Stimulated activated CD4-positive, alpha-beta T cell treated with anti-CD3 and anti-CD28 coated beads, Interleukin-1b, Interleukin-23, amount 100 ng/mL, for 1 hour (primary cell): ENCODE measurements at regions not wholly inside any gene's neighbourhood (a gene's known extent, or its start where the extent isn't known, plus 50 kb on each side); places are given as distances from the start of the nearest gene placed in this dataset.

Experiments
- DNase-seq, 2 donors: peaks; one replicate each; pipeline ENCODE4 v3.0.0-alpha.2; 2020; ENCODE audit warnings: low read depth in 2 of 2

DNA sequence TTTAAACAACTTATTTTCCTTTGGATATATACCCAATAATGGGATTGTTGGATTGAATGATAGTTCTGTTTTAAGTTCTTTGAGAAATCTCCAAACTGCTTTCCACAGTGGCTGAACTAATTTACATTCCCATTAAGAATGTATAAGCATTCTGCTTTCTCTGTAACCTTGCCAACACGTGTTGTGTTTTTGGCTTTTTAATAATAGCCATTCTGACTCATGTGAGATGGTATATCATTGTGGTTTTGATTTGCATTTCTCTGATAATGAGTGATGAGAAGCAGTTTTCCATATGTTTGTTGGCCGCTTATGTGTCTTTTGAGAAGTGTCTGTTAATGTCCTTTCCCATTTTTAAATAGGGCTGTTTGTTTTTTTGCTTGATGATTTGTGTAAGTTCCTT lies 155.6 kb upstream of the PITX2 start:
- DNase-seq, result no peak

DNA sequence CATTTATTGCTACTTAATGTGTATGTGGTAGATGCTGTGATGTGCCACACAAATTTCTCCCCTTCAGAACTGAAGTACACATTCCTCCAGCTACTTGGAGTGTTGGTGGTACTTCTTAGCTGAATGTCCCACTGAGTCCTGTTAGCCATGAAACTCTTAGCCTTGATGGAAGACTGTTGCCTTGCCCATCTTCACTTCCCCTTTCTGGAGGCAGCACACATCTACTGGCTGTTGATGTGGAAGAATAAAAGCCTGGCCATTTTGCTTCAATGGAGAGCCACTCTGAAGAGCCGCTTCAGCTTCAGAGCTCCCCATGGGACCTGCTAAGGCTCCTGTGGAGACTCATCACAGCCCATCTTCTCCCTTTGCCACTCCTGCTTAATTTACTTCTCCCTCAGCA lies 157.7 kb upstream of the PITX2 start:
- DNase-seq, result no peak

DNA sequence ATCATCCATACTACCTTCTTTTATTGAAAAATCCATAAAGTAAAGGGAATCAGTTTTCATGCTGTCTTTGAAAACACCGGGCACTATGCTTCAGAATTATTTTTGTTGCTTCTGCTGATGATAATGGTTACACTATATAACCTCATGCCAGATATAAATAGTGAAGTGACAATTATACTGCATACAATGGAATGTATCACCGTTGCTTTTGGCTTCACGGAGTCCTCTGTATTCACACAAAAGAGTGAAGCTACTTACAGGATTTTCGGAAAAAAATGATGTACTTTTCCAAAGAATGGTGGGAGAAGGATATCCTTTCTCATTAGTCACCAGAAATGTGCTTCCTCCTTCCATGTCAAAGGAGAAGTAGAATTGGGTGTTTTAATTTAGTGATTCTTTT lies 159.1 kb upstream of the PITX2 start:
- no peak for DNase-seq

- DNase-seq, result no peak
Measured at GRCh38 chr4:110787109-110787508, 164.2 kb upstream of the PITX2 start.

- no peak for DNase-seq
Measured at GRCh38 chr4:110787707-110788106, 164.8 kb upstream of the PITX2 start.

- no peak for DNase-seq
Measured at GRCh38 chr4:110788302-110788701, 165.4 kb upstream of the PITX2 start.

DNA sequence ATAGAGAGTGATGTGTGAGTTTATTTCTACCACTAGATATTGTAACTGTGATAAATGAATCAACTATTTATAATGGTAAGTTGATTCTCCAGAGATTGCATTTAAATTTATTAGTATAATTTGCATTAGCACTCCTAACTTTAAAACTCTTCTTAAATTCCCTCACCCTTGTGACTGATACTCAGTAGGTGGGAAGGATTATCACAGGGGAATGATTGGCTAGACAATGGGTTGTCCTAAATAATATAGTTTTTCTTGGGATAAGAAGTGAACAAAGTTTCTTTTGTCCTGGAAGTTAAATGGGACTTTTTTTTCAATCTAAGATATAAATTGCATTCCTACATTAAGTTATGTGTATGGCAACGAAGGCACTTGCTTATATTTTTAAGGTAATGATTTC lies 169.2 kb upstream of the PITX2 start:
- no peak for DNase-seq

- DNase-seq, result no peak
Measured at GRCh38 chr4:110793381-110793801, 170.5 kb upstream of the PITX2 start.

DNA sequence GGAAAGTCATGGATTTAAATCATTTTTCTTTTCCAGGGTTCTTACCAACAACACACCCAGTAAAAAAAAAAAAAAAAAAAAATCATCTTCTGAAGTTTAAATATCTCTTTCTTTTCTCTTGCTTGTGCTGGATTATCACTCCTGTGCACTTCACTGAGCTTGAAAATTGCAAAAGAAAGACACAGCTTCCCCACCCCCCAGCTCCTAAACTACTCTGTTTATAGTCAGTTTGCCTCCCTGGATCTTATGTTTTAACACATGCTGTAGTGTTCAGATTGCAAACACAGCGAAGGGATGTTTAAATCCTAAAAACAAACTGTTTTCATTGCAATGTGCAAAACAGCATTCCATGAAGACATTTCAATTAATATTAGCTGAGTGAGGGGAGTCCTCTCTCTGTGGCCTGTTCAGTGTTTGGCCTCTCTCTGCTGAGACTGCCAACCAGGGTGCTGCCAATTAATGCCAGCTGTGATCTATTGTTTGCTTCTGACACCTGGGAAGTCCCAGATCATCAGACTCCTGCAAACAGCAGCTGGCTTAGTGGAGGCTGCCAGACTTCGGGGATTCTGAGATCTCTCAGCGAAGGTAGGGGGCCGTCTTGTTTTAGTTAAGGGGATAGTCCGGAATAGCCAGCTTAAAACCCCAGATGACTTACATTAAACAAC lies 171.1 kb upstream of the PITX2 start:
- DNase-seq, result no peak

GRCh38 chr4:110795971-110796370 lies 173.1 kb upstream of the PITX2 start:
- no peak for DNase-seq

DNA sequence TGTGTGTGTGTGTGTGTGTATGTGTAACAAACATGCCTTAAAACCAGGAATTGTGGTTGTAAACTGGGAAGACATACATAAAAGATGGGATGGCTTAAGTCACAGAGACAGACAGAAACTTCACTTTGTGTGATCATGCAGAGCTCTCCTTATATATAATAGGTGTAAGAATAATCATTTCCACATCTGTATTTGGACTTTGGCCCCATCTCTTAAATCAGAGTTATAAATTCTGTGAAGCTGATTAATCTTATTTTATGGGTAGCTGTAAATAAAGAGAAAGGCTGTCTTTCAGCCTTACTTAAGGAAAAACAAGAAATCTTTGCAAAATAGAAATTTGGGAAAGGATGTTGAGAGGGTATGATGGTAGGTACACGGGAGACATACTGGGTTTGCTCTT lies 174.6 kb upstream of the PITX2 start:
- DNase-seq, result no peak

DNA sequence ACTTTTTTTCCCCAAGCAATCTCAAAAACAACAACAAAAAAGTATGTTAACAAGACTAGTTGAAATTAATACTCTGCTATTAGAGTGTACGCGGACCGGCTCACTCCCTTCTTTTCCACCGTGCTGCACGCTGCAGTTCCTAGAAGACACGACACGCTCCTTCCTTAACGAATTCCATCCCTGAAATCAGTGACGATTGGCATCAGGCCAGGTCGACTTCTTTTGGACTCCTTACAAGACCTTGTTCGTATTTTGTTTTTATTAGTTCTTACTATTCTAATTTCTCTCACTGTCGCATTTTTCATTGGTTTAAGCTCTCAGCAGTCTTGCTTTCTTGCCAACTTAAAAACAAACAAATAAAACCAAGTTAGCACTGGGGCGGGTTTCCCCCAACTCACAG lies 175.8 kb upstream of the PITX2 start:
- no peak for DNase-seq

- no peak for DNase-seq
Measured at GRCh38 chr4:110799211-110799610, 176.3 kb upstream of the PITX2 start.

DNA sequence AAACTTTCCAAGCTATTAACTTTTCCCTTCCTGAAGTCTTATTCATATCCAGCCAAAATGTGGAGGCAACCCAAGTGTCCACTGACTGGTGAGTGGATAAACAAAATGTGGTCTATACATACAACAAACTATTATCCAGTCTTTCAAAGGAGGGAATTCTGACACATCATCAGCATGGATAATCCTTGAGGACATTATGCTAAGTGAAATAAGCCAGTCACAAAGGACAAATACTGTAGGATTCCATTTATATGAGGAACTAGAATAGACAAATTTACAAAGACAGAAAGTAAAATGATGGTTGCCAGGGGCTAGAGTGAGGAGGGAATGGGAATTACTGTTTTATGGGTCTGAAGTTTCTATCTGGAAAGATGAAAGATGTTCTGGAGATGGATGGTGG lies 178.7 kb upstream of the PITX2 start:
- no peak for DNase-seq

DNA sequence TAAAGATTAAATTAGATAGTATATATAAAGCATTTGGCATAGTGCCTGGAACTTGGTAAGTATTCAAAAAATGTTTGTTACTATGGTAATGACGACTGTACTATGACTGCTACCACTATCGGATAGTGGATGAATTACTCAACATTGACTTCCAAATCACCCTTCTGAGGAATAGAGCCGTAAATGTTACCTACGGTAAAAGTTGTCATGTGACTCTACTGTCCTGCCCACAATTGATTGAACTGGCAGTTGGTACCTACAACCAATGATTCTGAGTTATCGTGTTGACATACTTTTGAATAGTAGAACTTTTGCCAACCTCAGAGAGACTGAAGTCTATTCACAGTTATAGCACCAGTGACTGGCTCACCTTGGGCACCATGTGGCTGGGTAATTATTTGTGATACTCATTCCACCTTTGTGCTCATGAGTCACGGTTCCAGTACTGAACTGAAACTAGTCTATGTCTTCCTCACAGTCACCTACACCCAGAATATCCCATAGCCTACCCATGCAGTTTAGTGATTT lies 185.5 kb upstream of the PITX2 start:
- DNase-seq, result no peak

GRCh38 chr4:110815950-110816349 lies 193.1 kb upstream of the PITX2 start:
- no peak for DNase-seq

DNA sequence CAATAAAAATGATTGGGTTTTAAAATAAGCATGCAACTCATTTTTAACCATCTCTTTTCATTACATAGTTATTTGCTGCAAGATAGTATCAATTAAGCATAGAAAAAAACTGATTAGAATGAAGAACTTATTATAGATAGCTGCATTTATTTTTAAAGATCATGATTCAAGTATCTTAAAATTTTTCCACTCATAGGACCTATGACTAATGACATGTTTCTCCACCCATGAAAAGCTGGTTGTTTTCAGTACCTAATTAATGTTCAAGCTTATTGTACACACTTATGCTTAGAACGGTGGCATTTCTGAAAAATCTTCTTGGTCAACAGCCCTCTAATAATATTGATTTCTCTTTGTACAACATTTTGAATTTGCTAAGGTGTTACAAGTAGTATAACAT lies 193.5 kb upstream of the PITX2 start:
- DNase-seq, result no peak

DNA sequence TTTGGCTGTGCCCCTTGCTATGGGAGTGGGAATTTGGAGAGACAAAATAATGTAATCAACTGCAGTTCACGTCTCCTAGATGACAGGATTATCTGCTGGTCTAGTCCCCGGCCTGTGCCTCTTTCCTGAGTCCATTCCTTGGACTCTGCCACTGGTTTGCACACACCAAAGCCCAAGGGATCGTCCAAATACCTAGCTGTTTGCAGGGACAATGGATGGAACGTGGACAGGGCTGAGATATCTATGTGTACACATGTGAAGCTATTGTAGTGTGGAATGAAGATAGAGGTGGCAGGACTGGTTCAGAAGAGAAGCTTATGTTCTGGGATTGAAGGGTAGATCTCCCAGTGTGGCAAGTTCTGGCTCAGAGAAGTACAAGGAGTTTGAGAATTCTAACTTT lies 198.3 kb upstream of the PITX2 start:
- DNase-seq, result no peak

DNA sequence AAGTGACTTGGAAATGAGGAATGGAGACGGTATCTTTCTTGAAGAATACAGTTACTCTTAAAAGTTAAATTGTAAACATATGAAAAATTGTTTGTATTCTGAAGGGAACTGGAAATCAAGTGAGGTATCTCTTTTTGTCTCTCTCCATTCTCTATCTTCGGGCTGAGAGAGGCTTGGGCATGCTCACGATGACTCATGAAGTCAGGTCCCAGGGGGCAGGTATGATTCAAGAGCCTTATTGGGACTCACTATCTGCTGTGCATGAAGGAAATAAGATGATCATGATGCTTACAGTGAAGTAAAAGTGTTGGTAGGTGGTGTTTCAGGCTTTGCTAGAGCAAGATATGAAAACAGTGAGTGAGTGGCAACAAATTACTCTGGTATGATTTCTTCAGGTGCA lies 200.4 kb upstream of the PITX2 start:
- DNase-seq, result no peak

DNA sequence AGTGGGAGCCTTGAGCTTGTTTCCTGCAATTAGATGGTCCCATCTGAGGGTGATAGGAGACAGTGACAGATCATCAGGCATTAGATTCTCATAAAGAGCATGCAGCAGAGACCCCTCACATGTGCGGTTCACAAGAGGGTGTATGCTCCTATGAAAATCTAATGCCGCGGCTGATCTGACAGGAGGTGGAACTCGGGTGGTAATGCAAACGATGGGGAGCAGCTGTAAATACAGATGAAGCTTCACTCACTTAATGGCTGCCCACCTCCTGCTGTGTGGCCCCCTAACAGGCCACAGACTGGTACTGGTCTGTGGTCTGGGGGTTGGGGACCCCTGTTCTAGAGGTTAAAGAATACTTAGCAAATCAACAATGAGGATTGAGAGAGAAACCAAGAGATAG lies 201.5 kb upstream of the PITX2 start:
- DNase-seq, result no peak

DNA sequence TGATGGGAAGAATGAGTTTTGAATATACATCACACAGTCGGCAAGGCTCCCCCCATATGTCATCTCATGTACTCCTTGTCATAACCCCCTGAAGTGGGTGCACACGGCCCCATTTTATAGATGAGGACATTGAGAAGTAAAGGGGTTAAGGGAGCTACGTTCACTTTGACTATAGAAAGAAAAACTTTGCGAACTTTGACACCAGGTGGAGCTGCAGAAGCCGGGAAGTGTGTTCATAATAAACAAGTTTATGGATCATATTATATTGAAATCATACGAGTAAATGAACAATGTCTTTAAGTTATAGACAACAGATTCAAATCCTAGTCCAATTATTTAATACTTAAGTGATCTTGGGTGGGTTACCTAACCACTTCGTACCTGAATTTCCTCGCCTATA lies 203.8 kb upstream of the PITX2 start:
- DNase-seq, result no peak

- DNase-seq, result no peak
Measured at GRCh38 chr4:110830461-110830860, 207.6 kb upstream of the PITX2 start.

DNA sequence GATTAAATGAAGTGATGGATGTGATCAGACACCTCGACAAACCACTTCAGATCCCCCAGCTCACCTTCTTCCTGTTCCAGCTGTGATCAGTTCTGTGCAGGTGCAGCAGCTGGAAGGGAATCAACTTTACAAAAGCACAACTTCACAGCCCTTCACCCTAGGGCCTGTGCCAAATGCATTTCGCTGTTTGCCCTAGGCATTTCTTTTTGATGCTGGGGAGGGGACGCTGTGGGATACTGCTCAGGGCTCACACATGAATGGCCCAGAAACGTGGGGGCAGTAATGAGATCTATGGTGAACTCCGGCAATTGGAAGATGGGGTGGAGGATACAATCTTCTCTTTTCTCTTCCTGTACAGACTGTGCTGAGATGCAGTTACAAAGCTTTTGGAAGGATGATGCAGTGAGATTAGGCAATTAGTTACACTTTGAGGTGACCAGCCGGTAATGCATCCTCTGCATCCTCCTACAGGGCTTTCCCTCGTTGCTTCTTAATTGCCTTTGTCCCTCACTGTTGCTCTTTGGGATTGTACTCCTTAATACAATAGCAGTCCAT lies 215.1 kb upstream of the PITX2 start:
- no peak for DNase-seq

DNA sequence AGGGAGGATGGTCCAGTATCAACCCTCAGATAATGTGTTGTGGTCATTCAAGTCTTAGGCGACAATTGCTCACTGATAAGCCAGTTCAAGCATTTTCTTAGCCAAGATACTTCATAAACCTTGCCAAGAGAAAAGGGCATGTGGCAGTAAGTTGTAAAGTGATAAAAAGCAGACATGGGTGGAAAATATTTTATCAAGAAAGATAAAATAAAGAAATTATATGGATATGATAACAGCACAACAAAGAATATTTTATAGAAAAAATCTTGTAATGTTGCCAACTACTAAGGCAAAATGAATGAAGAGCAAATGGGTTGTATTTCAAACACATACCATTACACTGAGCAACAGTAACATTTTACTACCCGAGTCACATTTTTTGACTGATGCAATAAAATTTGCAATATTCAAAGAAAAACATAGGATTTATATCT lies 217.4 kb upstream of the PITX2 start:
- DNase-seq, result no peak
